Renal pelvis (tissue), 1 donor: ENCODE measurements at regions not wholly inside any gene's neighbourhood (a gene's known extent, or its start where the extent isn't known, plus 50 kb on each side); places are given as distances from the start of the nearest gene placed in this dataset.

ENCODE experiments used
- DNase-seq: peaks from one replicate; pipeline ENCODE4 v3.0.0-alpha.2; 2013

DNA sequence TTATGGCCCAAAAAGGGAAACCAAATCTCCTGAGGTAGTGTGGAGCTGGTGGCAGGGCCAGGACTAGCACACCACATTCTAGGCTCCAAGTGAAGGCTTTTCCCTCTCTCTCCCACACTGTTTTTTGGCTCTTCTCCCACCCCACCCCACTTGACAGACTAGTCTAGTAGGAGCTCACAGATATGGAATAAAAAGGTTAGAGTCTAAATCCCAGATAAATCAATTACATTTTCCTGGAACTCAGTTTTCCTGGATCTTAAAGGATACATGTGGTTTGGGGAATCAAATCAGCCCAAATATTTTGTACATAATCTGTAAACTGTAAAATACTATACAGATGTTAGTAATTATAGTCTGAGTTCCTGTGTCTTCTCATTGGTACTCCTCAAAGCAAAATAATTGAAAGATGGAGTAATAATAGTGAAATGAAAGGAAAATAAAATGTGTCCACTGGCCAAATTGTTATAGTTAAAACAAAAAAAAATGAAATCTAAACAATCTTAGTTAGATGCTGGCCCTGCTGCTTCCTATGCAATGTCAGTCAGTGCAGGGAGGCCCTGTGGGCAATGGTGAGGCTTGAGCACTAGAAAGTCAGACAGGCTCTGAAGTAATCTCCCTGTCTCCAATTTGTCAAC lies 370.4 kb upstream of the CPEB2 start:
- DNase-seq, result no peak

DNA sequence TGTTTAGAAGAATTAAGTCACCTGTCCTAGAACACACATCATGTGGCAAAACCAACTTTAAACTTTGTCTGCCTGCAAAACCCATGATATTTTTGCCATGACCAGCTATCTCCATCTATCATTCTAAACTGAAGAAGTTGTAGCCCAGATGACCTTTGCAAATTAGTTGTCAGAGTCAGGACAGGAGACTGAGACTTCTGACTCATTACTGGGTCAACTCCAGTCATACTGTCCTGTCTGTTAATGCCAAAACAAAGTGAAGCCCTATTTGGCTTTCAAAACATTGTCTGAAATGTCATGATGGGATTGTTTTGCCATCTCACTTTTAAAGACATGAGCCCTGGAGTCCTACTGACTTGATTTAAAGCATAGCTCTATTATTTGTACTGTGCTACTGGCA lies 365.7 kb upstream of the CPEB2 start:
- DNase-seq, result no peak

DNA sequence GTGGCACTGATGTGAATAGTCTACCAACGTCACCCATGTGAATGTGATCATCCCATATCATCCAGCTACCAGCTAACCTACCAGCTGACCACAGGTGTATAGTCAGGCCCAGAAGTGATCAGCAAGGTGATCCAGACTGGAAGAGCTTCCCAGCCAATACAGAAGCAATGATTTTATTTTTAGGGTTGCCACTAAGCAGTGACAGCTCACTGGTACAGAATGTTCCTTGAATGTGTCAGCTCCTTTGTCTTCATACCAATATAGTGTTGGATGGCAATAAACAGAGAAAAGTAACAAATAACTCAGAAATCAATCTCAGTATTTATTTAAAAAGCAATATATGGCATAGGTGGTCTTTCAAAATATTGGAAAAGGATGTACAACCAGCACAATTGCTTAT lies 361.8 kb upstream of the CPEB2 start:
- DNase-seq, result no peak

DNA sequence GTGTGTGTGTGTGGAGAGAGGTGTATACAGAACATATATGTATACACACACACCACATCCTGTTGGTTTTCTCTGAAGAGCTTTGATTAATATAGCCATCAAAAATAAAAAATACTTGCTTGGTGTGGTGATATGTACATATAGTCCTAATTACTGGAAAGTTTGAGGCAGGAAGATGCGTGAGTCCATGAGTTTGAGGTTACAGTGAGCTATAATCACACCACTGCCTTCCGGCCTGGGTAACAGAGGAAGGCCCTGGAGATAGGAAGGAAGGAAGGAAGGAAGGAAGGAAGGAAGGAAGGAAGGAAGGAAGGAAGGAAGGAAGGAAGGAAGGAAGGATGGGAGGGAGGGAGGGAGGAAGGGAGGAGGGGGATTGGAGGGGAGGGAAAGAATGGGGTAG lies 360.4 kb upstream of the CPEB2 start:
- no peak for DNase-seq

DNA sequence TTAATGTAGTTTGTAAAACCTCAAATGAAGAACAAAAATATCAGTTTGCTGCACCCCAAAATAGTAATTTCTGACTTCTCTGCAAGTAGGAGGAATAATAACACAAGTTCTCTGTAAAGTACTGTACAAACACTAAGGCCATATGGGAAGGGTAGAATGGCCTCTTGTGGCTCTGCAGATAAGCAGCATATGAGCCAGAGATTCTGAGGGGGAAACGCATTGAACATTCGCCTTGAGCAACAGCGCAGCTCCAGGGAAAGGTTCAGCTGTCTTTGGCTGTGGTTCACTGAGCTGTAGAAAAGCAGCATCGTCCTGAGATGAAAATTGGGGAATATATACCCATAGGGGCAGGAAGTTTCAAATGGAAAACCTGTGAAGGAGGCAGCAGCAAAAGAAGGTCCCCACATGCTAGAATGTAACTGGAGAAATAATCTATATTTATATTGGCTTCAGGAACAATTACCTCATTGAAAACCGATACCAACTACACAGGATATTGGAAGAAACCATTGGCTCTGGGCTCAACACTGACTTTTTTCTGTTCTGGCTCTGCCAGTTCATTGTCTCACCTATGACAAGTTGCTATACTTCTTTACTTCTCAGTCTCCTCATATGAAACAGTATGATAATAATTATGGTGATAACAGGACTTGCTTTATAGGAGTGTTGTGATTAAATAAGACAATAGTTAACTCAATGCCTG lies 357.6 kb upstream of the CPEB2 start:
- DNase-seq, result no peak

DNA sequence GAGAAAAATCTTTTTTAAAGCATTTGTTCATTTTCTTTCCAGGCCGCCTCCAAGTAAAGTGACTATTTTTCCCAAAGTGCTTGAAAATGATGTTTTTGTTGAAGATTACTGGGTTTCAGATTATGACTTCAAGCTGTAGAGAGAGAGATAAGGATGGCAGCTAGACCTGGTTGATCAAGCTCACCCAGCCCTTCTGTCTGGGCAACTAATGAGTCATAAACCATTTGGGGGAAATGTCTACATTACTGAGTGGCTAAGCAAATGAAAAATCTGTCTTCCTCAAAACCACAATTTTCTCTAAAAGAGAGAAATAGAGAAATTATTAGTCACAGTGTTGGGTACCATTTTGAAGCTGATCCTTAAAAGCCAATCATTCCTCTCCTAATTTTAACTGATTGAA lies 355.4 kb upstream of the CPEB2 start:
- DNase-seq, result no peak

DNA sequence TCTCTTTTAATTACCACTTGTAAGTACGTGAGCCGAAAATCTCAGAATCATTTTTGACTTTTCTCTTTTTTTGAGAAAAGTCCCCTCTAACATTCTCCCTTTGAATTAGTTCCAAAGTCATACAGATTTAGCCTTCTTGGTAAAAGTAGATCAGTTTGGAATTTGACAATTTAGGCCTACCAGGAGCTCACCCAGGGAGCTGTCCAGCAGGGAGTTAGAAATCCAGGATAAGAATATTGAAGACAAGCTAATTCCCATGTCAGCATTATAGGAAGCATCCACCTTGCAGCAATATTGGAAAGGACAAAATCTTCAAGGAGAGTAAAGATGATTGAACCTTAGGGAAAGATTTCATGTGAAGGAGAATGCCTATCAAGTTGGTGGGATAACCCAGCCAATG lies 352.2 kb upstream of the CPEB2 start:
- DNase-seq, result no peak

DNA sequence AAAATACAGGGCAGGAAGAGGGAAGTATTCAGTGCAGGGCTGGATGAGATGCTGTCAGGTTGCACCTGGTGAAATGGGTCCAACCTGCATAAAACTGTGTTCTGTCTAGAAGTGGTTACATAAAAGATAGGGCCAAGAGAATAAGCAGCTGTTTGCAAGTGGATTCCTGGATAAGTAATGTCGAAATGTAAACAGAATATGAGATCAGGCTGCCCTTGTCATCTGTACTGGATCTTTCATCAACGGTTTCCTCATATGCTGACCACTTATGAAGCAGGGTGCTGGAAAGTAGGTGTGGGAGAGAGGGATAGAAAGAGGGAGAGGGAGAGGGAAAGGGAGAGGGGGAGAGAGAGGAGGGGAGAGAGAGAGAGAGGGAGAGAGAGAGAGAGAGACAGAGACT lies 349.8 kb upstream of the CPEB2 start:
- no peak for DNase-seq

DNA sequence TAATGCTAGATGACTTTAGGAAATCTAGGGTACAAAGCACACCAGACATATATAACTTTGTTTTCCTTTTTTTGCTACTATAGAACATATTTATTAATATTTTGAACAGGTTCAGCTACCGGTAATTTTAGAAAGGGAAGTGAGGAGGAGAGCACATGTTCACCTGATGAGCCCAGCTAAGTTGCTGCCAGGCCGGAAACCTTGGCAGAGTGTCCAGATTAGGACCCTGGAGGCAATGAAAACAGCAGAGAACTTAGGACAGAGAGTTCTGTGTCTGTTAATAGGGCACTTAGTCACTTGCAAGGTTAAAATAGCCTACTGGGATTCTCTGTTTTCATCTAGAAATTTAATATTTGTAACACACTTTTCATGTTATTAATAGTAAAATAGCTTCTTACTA lies 348.9 kb upstream of the CPEB2 start:
- DNase-seq, result no peak

DNA sequence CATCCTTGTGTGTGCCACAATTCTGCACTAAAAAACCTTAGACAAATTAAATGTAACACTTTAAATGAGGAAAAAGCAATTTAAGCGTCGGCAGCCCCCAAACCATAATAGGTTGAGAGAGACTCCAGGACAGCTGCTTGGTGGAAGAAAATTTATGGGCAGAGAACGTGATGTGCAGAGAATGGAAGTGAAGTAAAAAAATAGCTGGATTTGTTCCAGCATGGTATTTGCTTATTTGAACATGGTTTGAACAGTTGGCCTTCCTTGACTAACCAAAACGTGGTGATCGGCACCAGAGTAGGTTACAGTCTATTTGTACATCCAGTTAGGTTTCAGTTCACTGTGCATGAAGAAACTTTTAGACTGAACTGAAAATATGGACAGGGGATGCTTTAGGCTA lies 343.0 kb upstream of the CPEB2 start:
- no peak for DNase-seq

DNA sequence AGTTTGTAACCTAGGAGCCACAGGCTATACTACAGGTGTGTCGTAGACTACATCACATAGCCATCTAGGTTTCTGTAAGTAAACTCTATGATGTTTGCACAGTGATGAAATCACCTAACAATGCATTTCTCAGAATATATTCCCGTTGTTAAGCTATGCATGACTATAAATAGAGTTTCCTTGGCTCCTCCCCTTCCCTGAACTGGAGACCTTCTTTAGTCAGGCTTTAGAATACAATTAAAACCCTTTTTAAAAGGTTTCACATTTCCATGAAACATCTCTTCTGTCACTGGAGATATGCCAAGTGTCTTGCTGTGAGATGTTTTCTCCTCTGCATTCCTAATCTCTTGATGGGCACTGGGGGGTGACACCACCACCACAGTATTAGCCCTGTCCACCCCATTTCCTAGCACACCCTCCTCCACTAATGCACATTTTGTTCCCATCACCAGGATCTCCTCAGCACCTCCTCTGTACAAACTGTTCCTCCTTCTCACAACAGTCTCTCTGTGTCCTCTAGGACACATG lies 334.6 kb upstream of the CPEB2 start:
- no peak for DNase-seq

DNA sequence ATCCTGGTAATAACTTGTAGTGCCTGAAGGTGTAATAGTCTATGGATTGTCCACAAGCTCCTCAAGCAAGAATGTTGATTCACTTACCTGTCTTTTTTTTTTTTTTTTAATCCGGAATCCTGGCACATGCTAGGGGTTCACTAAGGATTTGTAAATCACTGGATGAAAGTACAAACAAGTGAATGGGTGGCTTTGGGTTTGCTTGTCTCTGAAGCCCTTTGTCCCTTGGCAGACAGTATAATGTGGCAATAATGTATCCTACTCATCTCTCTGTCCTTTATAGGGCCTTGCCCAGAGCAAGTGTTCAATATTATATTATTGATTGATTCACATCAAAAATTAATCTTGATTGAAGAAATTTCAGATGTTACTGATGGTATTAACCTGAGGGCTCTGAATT lies 334.0 kb upstream of the CPEB2 start:
- no peak for DNase-seq

DNA sequence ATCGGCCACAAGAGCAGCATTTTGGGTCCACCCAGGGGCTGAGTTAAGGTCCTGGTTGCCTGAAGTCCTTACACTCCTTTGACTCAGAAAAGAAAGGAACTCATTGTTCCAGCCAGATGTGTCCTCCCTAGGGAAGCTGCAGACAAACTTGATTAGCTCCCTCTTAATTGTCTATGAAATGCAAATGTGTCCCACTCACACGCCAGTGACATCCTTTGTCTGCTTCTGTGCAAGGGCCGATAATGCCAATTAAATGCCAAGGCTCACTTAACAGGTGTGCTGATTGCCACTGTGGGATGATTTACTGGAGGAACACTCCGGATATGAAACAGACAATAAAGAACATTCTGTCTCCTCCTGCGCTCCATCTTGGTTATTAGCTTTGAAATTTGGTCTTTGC lies 332.9 kb upstream of the CPEB2 start:
- no peak for DNase-seq

DNA sequence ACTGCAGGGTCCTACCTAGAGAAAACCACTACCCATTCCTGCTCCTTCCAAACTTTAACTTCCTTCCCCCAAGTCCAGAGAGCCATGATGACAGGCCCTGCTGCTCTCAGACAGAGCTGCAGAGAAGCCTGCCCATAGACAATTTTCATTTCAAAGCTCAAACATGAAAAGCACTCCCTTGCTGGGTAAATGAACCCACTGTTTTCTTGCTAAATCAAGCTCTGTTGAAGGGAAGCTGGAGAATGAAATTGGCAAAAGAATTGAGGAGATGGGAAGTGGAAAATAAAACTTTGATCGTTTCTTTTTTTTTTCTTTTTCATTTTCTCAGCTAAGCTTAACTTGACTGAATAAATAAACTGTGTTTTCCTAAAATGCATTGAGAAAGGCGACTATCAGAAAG lies 331.1 kb upstream of the CPEB2 start:
- no peak for DNase-seq

DNA sequence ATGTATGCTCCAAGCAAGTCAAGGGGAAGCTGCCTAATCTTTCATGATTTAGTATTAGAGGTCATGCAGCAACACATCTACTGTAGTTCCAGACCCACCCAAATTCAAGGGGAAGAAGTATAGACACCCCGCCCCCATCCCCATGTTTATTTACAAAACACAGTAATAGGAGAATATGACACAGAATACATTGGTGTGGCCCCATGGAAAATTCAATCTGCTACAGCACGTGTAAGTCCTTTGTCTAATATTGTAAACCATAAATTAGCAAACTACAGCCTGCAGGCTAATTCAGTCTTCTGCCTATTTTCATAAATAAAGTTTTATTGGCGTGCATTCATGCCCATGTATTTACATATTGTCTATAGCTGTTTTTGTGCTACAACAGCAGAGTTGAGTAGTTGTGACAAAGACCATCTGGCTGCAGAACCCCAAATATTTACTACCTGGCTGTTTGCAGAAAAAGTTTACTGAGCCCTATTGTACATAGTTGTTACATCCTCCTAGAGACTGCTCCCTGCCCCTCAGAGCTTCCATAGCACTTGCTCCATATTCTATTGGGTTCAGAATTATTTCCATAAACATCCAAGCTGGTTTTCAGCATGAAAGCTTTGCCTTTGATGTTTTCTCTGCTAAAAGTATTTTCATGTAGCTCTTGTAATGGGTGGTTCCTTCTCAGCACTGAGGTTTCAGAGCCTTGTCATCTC lies 326.8 kb upstream of the CPEB2 start:
- DNase-seq, result no peak

DNA sequence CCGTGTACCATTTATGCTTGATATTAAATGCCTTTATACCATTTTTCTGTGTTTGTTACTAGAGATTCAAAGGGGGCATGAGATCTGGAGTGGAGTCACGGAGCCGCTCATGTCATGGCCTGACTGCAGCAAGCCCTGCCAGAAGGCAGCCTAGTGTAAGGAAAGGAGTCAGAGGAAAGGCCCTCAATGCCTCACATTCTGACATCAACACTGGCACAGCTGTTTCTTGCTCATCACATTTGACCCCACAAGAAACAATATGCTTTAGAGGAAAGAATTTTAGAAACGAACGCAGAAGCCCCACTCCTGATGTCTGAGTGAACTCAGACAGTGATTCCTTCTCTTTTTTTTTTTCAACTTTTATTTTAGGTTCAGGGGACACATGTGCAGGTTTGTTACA lies 322.4 kb upstream of the CPEB2 start:
- no peak for DNase-seq

DNA sequence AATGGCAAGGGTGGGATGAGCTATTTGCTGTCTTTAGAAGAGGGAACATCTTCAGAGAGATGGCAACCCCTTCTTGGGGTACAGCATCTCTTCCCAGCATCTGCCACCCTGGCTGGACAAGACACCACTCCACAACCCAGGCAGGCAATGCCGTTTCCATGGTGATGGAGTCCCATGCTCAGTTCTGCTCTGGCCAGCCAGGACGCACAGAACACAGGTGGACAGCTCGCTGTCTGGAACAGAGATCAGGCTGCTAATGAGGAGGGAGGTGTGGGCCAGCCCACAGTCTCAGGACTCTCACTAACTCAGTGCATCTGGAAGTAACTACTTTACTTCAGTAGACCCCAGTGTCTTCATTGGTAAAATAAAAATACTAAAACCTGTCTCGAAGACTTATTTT lies 321.0 kb upstream of the CPEB2 start:
- DNase-seq, result no peak

DNA sequence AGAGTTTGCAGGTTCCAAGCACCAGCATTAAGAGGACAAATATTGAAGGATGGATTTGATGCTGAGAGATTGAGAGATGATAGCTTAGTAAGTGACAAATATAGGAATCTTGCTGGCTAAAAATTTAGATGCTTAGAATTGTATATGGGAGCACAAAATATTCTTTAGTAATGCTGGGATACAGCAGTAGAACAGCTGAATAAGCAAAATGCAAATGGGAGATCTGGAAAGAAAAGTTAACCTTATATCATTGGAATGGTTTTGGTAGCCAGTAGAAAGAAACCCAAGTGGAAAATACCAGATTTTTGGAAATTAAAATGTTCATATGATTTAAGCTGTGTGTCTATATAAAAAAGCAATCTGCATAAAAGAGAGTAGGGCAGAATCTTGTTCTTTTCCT lies 308.6 kb upstream of the CPEB2 start:
- no peak for DNase-seq

DNA sequence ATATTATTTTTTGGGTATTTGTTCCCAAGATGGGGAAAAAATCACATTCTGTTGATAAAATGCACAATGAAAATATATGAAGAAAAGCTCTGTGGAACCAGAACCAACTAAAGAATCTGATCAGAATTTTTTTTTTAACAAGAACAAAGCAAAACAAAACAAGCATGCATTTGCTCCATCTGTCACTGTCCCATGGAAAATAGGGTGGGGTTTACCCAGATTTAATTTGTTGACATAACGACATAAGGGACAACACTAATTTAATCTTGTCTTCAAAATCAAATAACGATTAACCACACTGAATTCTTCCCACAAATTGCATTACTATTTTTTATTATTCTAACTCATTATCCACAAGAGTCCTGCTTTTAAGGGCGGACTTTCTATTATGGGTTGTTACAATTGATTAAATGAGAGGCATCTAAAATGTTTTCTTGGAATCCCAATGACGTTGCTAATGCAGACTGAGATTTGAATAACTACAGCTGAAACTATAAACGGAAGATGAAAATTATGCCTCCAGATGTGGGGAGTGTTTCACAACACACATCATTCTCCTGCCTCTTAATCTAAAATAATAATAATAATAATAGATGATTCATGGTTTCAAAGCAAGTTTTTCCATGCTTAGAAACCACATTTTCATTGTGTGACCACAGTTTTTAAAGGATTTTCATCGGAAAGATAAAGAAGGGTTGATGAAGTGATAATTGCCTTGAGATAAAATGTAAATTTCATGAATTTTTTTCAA lies 307.0 kb upstream of the CPEB2 start:
- no peak for DNase-seq

DNA sequence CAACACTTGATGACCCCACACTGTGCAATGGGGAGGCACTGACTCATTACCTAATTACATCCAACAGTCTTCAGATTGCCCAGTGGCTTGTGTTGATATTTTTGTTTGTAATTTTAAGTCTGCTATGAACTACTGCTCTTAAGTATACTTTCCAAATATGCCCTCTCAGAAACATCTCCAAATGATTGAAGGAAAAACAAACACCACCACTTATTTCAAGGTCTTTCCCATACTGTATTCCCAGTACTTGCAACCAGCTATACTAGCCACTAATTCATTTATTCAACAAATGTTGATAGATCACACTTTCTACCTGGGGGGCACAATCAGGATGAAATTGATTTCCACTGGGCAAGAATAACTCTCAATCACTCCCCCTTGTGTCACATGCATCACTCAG lies 302.2 kb upstream of the CPEB2 start:
- no peak for DNase-seq

DNA sequence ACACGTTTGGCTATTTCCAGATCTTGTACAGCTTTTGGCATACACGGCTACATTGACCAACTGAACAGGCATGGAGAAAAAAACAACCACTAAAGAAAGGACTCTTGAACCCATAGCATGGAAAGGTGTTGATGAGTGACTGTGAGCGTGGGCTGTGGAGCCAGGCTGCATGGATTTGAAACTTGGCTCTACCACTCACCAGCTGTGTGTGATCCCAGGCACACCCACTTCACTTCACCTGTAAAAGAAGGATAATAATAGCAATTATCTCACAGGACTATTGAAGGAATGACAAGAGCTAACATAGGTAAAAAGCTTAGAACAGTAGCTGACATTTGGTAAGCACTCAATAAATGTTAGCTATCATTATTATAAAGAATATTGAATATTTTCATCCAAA lies 301.7 kb upstream of the CPEB2 start:
- DNase-seq, result no peak

DNA sequence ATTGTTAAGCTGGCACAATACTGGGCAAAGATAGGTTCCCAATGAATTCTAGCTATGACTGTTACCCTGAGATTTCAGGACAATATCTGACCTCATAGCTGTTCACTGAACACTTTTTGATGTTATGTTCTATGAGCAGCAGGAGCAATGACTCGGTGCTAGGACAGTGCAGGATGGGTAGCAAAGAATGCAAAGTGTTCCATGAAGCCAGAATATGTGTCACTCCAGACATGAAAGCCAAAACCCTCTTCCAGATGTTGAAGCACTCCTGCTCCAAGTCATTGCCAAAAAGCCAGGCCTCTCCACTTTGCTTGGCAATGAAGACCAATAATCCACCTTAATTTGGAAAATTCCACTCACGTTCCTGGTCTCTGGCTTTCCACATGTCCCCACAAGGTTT lies 300.9 kb upstream of the CPEB2 start:
- no peak for DNase-seq

DNA sequence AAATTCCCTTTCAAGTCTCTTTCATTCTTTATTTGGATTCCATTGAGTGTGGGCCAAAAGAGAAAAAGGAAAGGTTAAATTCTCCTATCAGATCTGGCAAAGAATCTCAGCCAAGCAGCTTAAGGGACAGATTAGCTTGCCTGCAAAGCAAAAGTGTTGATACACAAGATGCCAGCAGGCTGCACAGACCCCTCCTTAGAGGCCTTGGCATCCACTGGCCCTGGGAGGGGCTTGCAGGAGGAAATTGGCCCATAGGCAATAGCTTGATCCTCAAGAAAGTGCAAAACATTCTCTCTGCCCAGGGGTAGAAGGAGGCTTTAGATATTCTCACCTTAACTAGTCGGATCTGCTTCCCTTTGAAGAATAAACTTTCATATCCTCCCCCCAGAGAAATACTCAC lies 300.4 kb upstream of the CPEB2 start:
- DNase-seq, result no peak
